Stimulated activated CD8-positive, alpha-beta memory T cell treated with anti-CD3 and anti-CD28 coated beads, Interleukin-2, amount 100 ng/mL, for 1 hour (primary cell): ENCODE measurements at regions not wholly inside any gene's neighbourhood (a gene's known extent, or its start where the extent isn't known, plus 50 kb on each side); places are given as distances from the start of the nearest gene placed in this dataset.

Experiments used
- DNase-seq, 2 donors: peaks; one replicate each; pipeline ENCODE4 v3.0.0-alpha.2; 2020; ENCODE audit warnings: low read depth in 2 of 2

GRCh38 chr7:9981742-9982349 is 991.8 kb upstream of the PHF14 start:
- DNase-seq, result no peak

GRCh38 chr7:9983048-9983447 is 990.6 kb upstream of the PHF14 start:
- DNase-seq, result no peak

GRCh38 chr7:10015687-10016086 is 958.0 kb upstream of the PHF14 start:
- no peak for DNase-seq

- DNase-seq, result no peak
Observed at GRCh38 chr7:10022480-10022879, 951.2 kb upstream of the PHF14 start.

- DNase-seq, result no peak
Observed at GRCh38 chr7:10022957-10023356, 950.7 kb upstream of the PHF14 start.

GRCh38 chr7:10034843-10035556 is 938.7 kb upstream of the PHF14 start:
- no peak for DNase-seq

- no peak for DNase-seq
Observed at GRCh38 chr7:10036693-10037092, 937.0 kb upstream of the PHF14 start.

- no peak for DNase-seq
Observed at GRCh38 chr7:10038351-10038750, 935.3 kb upstream of the PHF14 start.

GRCh38 chr7:10040674-10041073 is 933.0 kb upstream of the PHF14 start:
- DNase-seq, result no peak

- DNase-seq, result no peak
Observed at GRCh38 chr7:10070899-10071298, 902.8 kb upstream of the PHF14 start.

- DNase-seq, result no peak
Observed at GRCh38 chr7:10075866-10076265, 897.8 kb upstream of the PHF14 start.

GRCh38 chr7:10076660-10077300 is 896.9 kb upstream of the PHF14 start:
- DNase-seq, result no peak

GRCh38 chr7:10079572-10079971 is 894.1 kb upstream of the PHF14 start:
- DNase-seq, result no peak

- no peak for DNase-seq
Observed at GRCh38 chr7:10082896-10083295, 890.8 kb upstream of the PHF14 start.

- DNase-seq, result no peak
Observed at GRCh38 chr7:10083766-10084165, 889.9 kb upstream of the PHF14 start.

- DNase-seq, result no peak
Observed at GRCh38 chr7:10085231-10085630, 888.4 kb upstream of the PHF14 start.

GRCh38 chr7:10100572-10100971 is 873.1 kb upstream of the PHF14 start:
- DNase-seq, result no peak

GRCh38 chr7:10101351-10101750 is 872.3 kb upstream of the PHF14 start:
- DNase-seq, result no peak

- no peak for DNase-seq
Observed at GRCh38 chr7:10104292-10104691, 869.4 kb upstream of the PHF14 start.

- DNase-seq, result no peak
Observed at GRCh38 chr7:10106609-10107008, 867.1 kb upstream of the PHF14 start.

GRCh38 chr7:10116511-10116910 is 857.2 kb upstream of the PHF14 start:
- DNase-seq, result no peak

GRCh38 chr7:10117815-10118214 is 855.9 kb upstream of the PHF14 start:
- no peak for DNase-seq

GRCh38 chr7:10120936-10121335 is 852.7 kb upstream of the PHF14 start:
- no peak for DNase-seq
